ENCODE measurements at regions not wholly inside any gene's neighbourhood (a gene's known extent, or its start where the extent isn't known, plus 50 kb on each side); places are given as distances from the start of the nearest gene placed in this dataset.

- WGBS, 2 donors: 49 to 57% methylated on average over 4 of the region's 4 CpGs
- intact Hi-C loops (cut with DNase I; ENCODE audit: low total_unique reads): no loop called here
- Histone ChIP-seq H3K9me3 (no peaks in the 10 kb centered on the region), H3K27me3 (no peaks in the 10 kb centered on the region), H3K4me3 (no peak overlapping the region), H3K4me1 (peaks cover 4% of the 10 kb centered on the region), H3K36me3 (ENCODE audit: low read depth, missing control alignments) (no peaks in the 10 kb centered on the region), H3K27ac (peak overlapping the region in 1 of 2 donors; percentile 5)
- peak; percentile 34 for DNase-seq
- TF ChIP-seq CTCF (IDR thresholded peaks at IDR 0.05): no peak
- no peak for TF ChIP-seq POLR2A (IDR thresholded peaks at IDR 0.05)
Observed at GRCh38 chr18:38010971-38011857, 445.6 kb upstream of the CELF4 start.

GRCh38 chr18:38010037-38010436, 444.4 kb upstream of the CELF4 start:
- intact Hi-C loops (cut with DNase I; ENCODE audit: low total_unique reads): no loop called here
- H3K9me3 ChIP-seq: no peaks in the 10 kb centered on the region
- H3K27ac ChIP-seq: no peak overlapping the region
- H3K4me3 ChIP-seq: no peak overlapping the region
- DNase-seq: no peak
- TF ChIP-seq CTCF (IDR thresholded peaks at IDR 0.05) (no peak), POLR2A (IDR thresholded peaks at IDR 0.05) (no peak)
- no peaks in the 10 kb centered on the region for H3K27me3 ChIP-seq
- no peaks in the 10 kb centered on the region for H3K36me3 ChIP-seq (ENCODE audit: low read depth, missing control alignments)
- WGBS, 2 donors: 90% methylated on average over 2 of the region's 2 CpGs
- H3K4me1 ChIP-seq: peaks cover 4% of the 10 kb centered on the region

GRCh38 chr18:38009320-38009719, 443.7 kb upstream of the CELF4 start:
- H3K27me3 ChIP-seq: no peaks in the 10 kb centered on the region
- TF ChIP-seq POLR2A (IDR thresholded peaks at IDR 0.05) (no peak), CTCF (IDR thresholded peaks at IDR 0.05) (no peak)
- no peak overlapping the region for H3K4me3 ChIP-seq
- no peaks in the 10 kb centered on the region for H3K36me3 ChIP-seq (ENCODE audit: low read depth, missing control alignments)
- H3K4me1 ChIP-seq: peaks cover 4% of the 10 kb centered on the region
- H3K27ac ChIP-seq: no peak overlapping the region
- no peak for DNase-seq
- no peaks in the 10 kb centered on the region for H3K9me3 ChIP-seq
- intact Hi-C loops (cut with DNase I; ENCODE audit: low total_unique reads): no loop called here
- 53 to 63% methylated on average over 1 of the region's 1 CpG for WGBS, 2 donors

DNA sequence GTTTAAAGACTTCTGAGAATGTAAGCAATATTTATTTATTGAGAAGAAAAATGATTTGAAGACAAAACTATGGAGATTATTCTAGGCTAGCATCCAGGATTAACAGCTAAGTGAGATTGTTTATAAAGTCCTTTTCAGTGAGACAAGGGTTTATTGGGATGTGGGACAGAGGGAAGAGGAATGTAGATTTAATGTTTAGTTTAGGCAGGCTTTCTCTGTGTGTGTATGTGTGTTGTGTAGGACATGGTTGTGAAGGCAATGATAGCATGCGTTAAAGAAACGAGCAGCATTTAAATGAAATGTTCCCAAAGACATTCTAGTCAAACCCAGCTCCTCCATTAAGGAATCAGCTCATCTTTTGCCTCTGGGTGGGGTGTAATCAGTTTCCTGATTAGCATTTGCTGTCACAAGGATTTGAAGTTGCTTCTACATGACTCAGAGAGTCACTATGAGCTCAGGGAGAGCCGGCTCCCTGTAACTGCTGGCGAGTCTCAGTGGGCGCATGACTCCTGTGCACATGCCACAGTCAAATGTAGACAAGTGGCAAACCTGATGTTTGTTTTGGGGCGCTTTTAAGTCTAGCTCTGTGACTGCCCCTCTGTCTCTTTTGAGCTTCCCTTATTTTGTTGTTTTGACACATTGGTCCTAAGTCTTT, 442.2 kb upstream of the CELF4 start:
- H3K4me1 ChIP-seq: peaks cover 4% of the 10 kb centered on the region
- intact Hi-C loops (cut with DNase I; ENCODE audit: low total_unique reads): no loop called here
- H3K4me3 ChIP-seq: no peak overlapping the region
- TF ChIP-seq CTCF (IDR thresholded peaks at IDR 0.05) (no peak), POLR2A (IDR thresholded peaks at IDR 0.05) (no peak)
- DNase-seq: no peak
- H3K27ac ChIP-seq: no peak overlapping the region
- H3K36me3 ChIP-seq (ENCODE audit: low read depth, missing control alignments): no peaks in the 10 kb centered on the region
- H3K27me3 ChIP-seq: no peaks in the 10 kb centered on the region
- no peaks in the 10 kb centered on the region for H3K9me3 ChIP-seq
- WGBS, 2 donors: 80 to 84% methylated on average over 6 of the region's 6 CpGs

Data from testis (tissue), 2 donors.